ENCODE measurements at regions not wholly inside any gene's neighbourhood (a gene's known extent, or its start where the extent isn't known, plus 50 kb on each side); places are given as distances from the start of the nearest gene placed in this dataset.

DNA sequence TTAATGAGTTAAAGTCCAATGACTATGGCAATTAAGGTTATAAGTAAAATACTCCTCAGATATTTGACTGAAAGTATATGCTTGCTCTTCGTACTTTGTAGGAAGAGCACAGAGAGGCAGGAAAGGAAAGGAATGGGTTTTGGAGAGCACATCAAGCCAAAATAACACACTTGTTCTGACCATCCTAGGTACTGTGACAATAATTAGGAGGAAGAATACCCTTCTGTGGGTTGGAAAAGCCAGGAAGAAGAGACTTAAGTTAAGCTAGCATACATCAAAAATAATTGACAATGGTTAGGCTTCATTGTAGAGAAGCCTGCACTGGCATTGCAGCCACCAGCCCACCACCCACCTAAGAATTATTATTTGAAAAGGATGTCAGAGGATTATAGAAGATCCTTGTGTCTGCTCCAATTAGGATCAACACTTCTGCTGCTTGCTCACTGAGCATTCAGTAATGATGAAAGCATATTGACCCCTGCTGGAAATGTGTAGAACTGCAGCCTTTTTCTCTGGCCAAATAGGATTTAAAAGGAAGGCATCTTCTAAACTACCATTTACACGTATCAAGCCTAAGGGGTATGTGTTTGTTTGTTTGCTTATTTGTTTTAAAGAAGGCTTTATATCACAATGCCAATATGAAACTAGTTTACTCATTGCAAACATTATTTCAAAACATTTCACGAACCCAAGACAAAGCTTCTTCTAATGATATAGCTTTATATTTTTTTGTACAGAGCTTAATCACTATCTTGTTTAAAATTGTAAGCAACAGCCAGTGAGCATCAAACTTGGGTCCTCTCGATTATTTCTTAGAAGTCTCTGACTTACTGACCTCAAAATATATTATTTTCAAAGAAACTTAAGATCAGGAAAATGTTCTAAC, 286.2 kb upstream of the TET2 start:
- TF ChIP-seq ZFP3 (CRISPR knock-in tag; IDR thresholded peaks at IDR 0.05) (no peak), BACH2 (CRISPR knock-in tag; IDR thresholded peaks at IDR 0.05; ENCODE audit: borderline replicate concordance) (no peak), OSR1 (CRISPR knock-in tag; IDR thresholded peaks at IDR 0.05) (no peak), POU6F1 (CRISPR knock-in tag; IDR thresholded peaks at IDR 0.05; ENCODE audit: borderline replicate concordance, low read depth) (no peak), ZNF565 (CRISPR knock-in tag; conservative IDR thresholded peaks at IDR 0.05; ENCODE audit: low read depth) (no peak), CSDC2 (CRISPR knock-in tag; IDR thresholded peaks at IDR 0.05) (no peak), TOX (CRISPR knock-in tag; IDR thresholded peaks at IDR 0.05; ENCODE audit: borderline replicate concordance) (no peak), TCF4 (CRISPR knock-in tag; IDR thresholded peaks at IDR 0.05; ENCODE audit: borderline replicate concordance) (no peak), ZFP30 (CRISPR knock-in tag; IDR thresholded peaks at IDR 0.05) (no peak), ISL1 (CRISPR knock-in tag; IDR thresholded peaks at IDR 0.05) (no peak), ZNF70 (CRISPR knock-in tag; IDR thresholded peaks at IDR 0.05) (no peak), ARNTL (CRISPR knock-in tag; IDR thresholded peaks at IDR 0.05; ENCODE audit: borderline replicate concordance, low read depth) (no peak)
- TF ChIP-seq, protein P1, sequence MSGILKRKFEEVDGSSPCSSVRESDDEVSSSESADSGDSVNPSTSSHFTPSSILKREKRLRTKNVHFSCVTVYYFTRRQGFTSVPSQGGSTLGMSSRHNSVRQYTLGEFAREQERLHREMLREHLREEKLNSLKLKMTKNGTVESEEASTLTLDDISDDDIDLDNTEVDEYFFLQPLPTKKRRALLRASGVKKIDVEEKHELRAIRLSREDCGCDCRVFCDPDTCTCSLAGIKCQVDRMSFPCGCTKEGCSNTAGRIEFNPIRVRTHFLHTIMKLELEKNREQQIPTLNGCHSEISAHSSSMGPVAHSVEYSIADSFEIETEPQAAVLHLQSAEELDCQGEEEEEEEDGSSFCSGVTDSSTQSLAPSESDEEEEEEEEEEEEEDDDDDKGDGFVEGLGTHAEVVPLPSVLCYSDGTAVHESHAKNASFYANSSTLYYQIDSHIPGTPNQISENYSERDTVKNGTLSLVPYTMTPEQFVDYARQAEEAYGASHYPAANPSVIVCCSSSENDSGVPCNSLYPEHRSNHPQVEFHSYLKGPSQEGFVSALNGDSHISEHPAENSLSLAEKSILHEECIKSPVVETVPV (CRISPR knock-in tag; IDR thresholded peaks at IDR 0.05): no peak
- peak; percentile 84 for ATAC-seq

DNA sequence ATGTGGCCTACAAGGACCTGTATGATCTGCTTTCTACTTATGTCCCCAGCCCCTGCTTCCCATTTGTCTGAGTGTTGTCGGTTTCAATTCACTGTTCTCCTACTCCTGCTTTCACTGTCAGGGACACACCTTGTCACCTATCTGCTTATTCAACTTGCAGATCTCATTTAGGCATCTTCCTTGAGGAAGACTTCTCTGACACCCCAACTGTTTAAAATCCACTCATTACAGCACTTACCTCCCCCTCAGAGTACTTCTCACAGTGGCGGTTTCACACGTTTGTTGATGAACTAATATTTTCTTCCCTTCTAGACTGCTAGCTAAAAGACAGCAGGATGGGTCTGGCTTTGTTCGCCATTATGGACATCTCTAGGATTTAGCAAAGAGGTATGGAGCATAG, 279.9 kb upstream of the TET2 start:
- no peak for ATAC-seq
- TF ChIP-seq PPARA (CRISPR knock-in tag; IDR thresholded peaks at IDR 0.05; ENCODE audit: borderline replicate concordance): no peak
- no peak for TF ChIP-seq BACH2 (CRISPR knock-in tag; IDR thresholded peaks at IDR 0.05; ENCODE audit: borderline replicate concordance)
- no peak for TF ChIP-seq GLIS3 (CRISPR knock-in tag; IDR thresholded peaks at IDR 0.05)
- no peak for TF ChIP-seq ZFP3 (CRISPR knock-in tag; IDR thresholded peaks at IDR 0.05)
- no peak for TF ChIP-seq TCF4 (CRISPR knock-in tag; IDR thresholded peaks at IDR 0.05; ENCODE audit: borderline replicate concordance)
- no peak for TF ChIP-seq ZFP30 (CRISPR knock-in tag; IDR thresholded peaks at IDR 0.05)
- TF ChIP-seq ZNF565 (CRISPR knock-in tag; conservative IDR thresholded peaks at IDR 0.05; ENCODE audit: low read depth): no peak

- ATAC-seq: no peak
- no peak for TF ChIP-seq ZNF565 (CRISPR knock-in tag; conservative IDR thresholded peaks at IDR 0.05; ENCODE audit: low read depth)
- no peak for TF ChIP-seq GLIS3 (CRISPR knock-in tag; IDR thresholded peaks at IDR 0.05)
- no peak for TF ChIP-seq ZNF8 (CRISPR knock-in tag; IDR thresholded peaks at IDR 0.05)
- no peak for TF ChIP-seq ARNTL (CRISPR knock-in tag; IDR thresholded peaks at IDR 0.05; ENCODE audit: borderline replicate concordance, low read depth)
- TF ChIP-seq TCF4 (CRISPR knock-in tag; IDR thresholded peaks at IDR 0.05; ENCODE audit: borderline replicate concordance): no peak
- no peak for TF ChIP-seq ISL1 (CRISPR knock-in tag; IDR thresholded peaks at IDR 0.05)
- TF ChIP-seq BACH2 (CRISPR knock-in tag; IDR thresholded peaks at IDR 0.05; ENCODE audit: borderline replicate concordance): no peak
- TF ChIP-seq, protein P1 (CRISPR knock-in tag; IDR thresholded peaks at IDR 0.05): no peak
- no peak for TF ChIP-seq ZFP30 (CRISPR knock-in tag; IDR thresholded peaks at IDR 0.05)
- no peak for TF ChIP-seq CSDC2 (CRISPR knock-in tag; IDR thresholded peaks at IDR 0.05)
- TF ChIP-seq, protein P2, sequence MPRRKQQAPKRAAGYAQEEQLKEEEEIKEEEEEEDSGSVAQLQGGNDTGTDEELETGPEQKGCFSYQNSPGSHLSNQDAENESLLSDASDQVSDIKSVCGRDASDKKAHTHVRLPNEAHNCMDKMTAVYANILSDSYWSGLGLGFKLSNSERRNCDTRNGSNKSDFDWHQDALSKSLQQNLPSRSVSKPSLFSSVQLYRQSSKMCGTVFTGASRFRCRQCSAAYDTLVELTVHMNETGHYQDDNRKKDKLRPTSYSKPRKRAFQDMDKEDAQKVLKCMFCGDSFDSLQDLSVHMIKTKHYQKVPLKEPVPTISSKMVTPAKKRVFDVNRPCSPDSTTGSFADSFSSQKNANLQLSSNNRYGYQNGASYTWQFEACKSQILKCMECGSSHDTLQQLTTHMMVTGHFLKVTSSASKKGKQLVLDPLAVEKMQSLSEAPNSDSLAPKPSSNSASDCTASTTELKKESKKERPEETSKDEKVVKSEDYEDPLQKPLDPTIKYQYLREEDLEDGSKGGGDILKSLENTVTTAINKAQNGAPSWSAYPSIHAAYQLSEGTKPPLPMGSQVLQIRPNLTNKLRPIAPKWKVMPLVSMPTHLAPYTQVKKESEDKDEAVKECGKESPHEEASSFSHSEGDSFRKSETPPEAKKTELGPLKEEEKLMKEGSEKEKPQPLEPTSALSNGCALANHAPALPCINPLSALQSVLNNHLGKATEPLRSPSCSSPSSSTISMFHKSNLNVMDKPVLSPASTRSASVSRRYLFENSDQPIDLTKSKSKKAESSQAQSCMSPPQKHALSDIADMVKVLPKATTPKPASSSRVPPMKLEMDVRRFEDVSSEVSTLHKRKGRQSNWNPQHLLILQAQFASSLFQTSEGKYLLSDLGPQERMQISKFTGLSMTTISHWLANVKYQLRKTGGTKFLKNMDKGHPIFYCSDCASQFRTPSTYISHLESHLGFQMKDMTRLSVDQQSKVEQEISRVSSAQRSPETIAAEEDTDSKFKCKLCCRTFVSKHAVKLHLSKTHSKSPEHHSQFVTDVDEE (CRISPR knock-in tag; IDR thresholded peaks at IDR 0.05): no peak
- TF ChIP-seq ZNF70 (CRISPR knock-in tag; IDR thresholded peaks at IDR 0.05): no peak
- no peak for TF ChIP-seq ZFP3 (CRISPR knock-in tag; IDR thresholded peaks at IDR 0.05)
- no peak for TF ChIP-seq ZC3H10 (CRISPR knock-in tag; IDR thresholded peaks at IDR 0.05)
- TF ChIP-seq CREB5 (CRISPR knock-in tag; IDR thresholded peaks at IDR 0.05; ENCODE audit: low read depth): no peak
- TF ChIP-seq, protein P3, sequence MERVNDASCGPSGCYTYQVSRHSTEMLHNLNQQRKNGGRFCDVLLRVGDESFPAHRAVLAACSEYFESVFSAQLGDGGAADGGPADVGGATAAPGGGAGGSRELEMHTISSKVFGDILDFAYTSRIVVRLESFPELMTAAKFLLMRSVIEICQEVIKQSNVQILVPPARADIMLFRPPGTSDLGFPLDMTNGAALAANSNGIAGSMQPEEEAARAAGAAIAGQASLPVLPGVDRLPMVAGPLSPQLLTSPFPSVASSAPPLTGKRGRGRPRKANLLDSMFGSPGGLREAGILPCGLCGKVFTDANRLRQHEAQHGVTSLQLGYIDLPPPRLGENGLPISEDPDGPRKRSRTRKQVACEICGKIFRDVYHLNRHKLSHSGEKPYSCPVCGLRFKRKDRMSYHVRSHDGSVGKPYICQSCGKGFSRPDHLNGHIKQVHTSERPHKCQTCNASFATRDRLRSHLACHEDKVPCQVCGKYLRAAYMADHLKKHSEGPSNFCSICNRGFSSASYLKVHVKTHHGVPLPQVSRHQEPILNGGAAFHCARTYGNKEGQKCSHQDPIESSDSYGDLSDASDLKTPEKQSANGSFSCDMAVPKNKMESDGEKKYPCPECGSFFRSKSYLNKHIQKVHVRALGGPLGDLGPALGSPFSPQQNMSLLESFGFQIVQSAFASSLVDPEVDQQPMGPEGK (CRISPR knock-in tag; IDR thresholded peaks at IDR 0.05; ENCODE audit: borderline replicate concordance): no peak
- TF ChIP-seq ESRRG (CRISPR knock-in tag; IDR thresholded peaks at IDR 0.05): no peak
- TF ChIP-seq TOX (CRISPR knock-in tag; IDR thresholded peaks at IDR 0.05; ENCODE audit: borderline replicate concordance): no peak
Measured at GRCh38 chr4:104868533-104868932, 278.1 kb upstream of the TET2 start.

Data from SK-N-SH treated with all-trans-retinoic acid at 6 μM for 48 hours (cell line).